GM23338 (cell line): ENCODE measurements at regions not wholly inside any gene's neighbourhood (a gene's known extent, or its start where the extent isn't known, plus 50 kb on each side); places are given as distances from the start of the nearest gene placed in this dataset.

Experiments used
- ATAC-seq: fragments of 200-7000 bp; cut with Tn5 transposase; 3 replicates; pipeline ENCODE4 v1.9.1; 2020
- DNase-seq: peaks from one replicate; pipeline ENCODE4 v3.0.0-alpha.2; 2015; ENCODE audit warnings: low spot score
- H2AFZ ChIP-seq: fragments of 200-600 bp; sonication (generic); 2 replicates; pipeline ENCODE4 v1.8.0; 2016; ENCODE audit warnings: antibody characterized with exemption, mild to moderate bottlenecking, moderate library complexity
- H3F3A ChIP-seq: fragments of 200-600 bp; sonication (generic); replicated peaks from 2 replicates; pipeline ENCODE4 v1.8.0; 2017; ENCODE audit warnings: antibody characterized with exemption, mixed run types, low read depth
- H3K27ac ChIP-seq: fragments of 200-600 bp; sonication (generic); 2 replicates; pipeline ENCODE4 v1.6.1; 2016; ENCODE audit warnings: low read depth
- H3K27me3 ChIP-seq: fragments of 200-600 bp; sonication (generic); 2 replicates; pipeline ENCODE4 v1.8.0; 2016; ENCODE audit warnings: mild to moderate bottlenecking, mixed run types, moderate library complexity; ENCODE audit not compliant: insufficient read depth
- H3K36me3 ChIP-seq: fragments of 200-600 bp; sonication (generic); 2 replicates; pipeline ENCODE4 v1.8.0; 2016; ENCODE audit warnings: mild to moderate bottlenecking; ENCODE audit not compliant: insufficient read depth
- H3K4me1 ChIP-seq: fragments of 200-600 bp; sonication (generic); 2 replicates; pipeline ENCODE4 v1.8.0; 2016; ENCODE audit warnings: mild to moderate bottlenecking, moderate library complexity; ENCODE audit not compliant: insufficient read depth
- H3K4me2 ChIP-seq: fragments of 200-600 bp; sonication (generic); 2 replicates; pipeline ENCODE4 v1.7.1; 2017; ENCODE audit warnings: mixed run types
- H3K4me3 ChIP-seq: fragments of 200-600 bp; sonication (generic); 2 replicates; pipeline ENCODE4 v1.6.1; 2016; ENCODE audit warnings: mixed run types
- H3K79me2 ChIP-seq: fragments of 200-600 bp; sonication (generic); replicated peaks from 2 replicates; pipeline ENCODE4 v1.8.0; 2017; ENCODE audit warnings: mild to moderate bottlenecking; ENCODE audit not compliant: insufficient read depth
- H3K9me2 ChIP-seq: fragments of 200-600 bp; sonication (generic); 2 replicates; pipeline ENCODE4 v1.8.0; 2017; ENCODE audit not compliant: insufficient read depth
- H4K20me1 ChIP-seq: fragments of 200-600 bp; sonication (generic); replicated peaks from 2 replicates; pipeline ENCODE4 v1.8.0; 2017; ENCODE audit warnings: mild to moderate bottlenecking; ENCODE audit not compliant: insufficient read depth
- H3K27ac Mint-ChIP-seq: 2 replicates; pipeline ENCODE4 v1.8.0; 2020; ENCODE audit warnings: inconsistent platforms, mild to moderate bottlenecking, moderate library complexity, mixed read lengths
- H3K27me3 Mint-ChIP-seq: 3 replicates; pipeline ENCODE4 v1.8.0; 2022; ENCODE audit warnings: low read depth, mild to moderate bottlenecking, moderate library complexity, mixed read lengths, inconsistent platforms; ENCODE audit not compliant: insufficient read depth, poor library complexity
- H3K36me3 Mint-ChIP-seq: 3 replicates; pipeline ENCODE4 v1.8.0; 2021; ENCODE audit warnings: low read depth, mild to moderate bottlenecking, inconsistent platforms, moderate library complexity, mixed read lengths
- H3K4me1 Mint-ChIP-seq: 3 replicates; pipeline ENCODE4 v1.8.0; 2020; ENCODE audit warnings: mild to moderate bottlenecking, inconsistent platforms, mixed read lengths
- H3K4me3 Mint-ChIP-seq: 3 replicates; pipeline ENCODE4 v1.8.0; 2021; ENCODE audit warnings: moderate library complexity, mild to moderate bottlenecking, inconsistent platforms, mixed read lengths
- H3K9me3 Mint-ChIP-seq: 3 replicates; pipeline ENCODE4 v1.8.0; 2020; ENCODE audit warnings: moderate library complexity, mild to moderate bottlenecking, inconsistent platforms, mixed read lengths
- CREB1 ChIP-seq: fragments of 250-450 bp; sonication (Bioruptor Pico); IDR thresholded peaks from 2 replicates; pipeline ENCODE4 v1.5.0; 2020; ENCODE audit warnings: low read depth, mild to moderate bottlenecking, moderate library complexity
- CTCF ChIP-seq, 2 experiments: fragments of 200-600 bp in 1 of 2; sonication (generic) in 1 of 2; conservative IDR thresholded peaks; 2 replicates each; pipeline versions ENCODE4 v1.5.1 to v1.6.1; 2016 to 2017; ENCODE audit warnings: antibody characterized with exemption in 2 of 2, low read depth in 2 of 2, mild to moderate bottlenecking in 2 of 2, moderate library complexity in 1 of 2
- EZH2 ChIP-seq: fragments of 200-600 bp; sonication (generic); IDR thresholded peaks from one replicate; pipeline ENCODE4 v1.8.0; 2017; ENCODE audit warnings: antibody characterized with exemption, mild to moderate bottlenecking, low read depth; ENCODE audit not compliant: unreplicated experiment
- EZH2phosphoT487 ChIP-seq: fragments of 200-600 bp; sonication (generic); IDR thresholded peaks from one replicate; pipeline ENCODE4 v1.8.1; 2018; ENCODE audit warnings: antibody characterized with exemption; ENCODE audit not compliant: unreplicated experiment
- NANOG ChIP-seq: IDR thresholded peaks from 2 replicates; pipeline ENCODE4 v1.6.1; 2016; ENCODE audit warnings: antibody characterized with exemption, borderline replicate concordance
- POLR2AphosphoS5 ChIP-seq: IDR thresholded peaks from 2 replicates; pipeline ENCODE4 v1.6.1; 2016; ENCODE audit warnings: antibody characterized with exemption, low read depth
- STAT1 ChIP-seq: IDR thresholded peaks from one replicate; pipeline ENCODE4 v1.6.1; 2016; ENCODE audit warnings: antibody characterized with exemption; ENCODE audit not compliant: unreplicated experiment
- ZNF331 ChIP-seq: fragments of 250-450 bp; sonication (Bioruptor Pico); IDR thresholded peaks from 2 replicates; pipeline ENCODE4 v1.5.0; 2020; ENCODE audit warnings: low read depth, mild to moderate bottlenecking, moderate library complexity
- TF ChIP-seq, protein P1 (sequence below): IDR thresholded peaks from 2 replicates; pipeline ENCODE4 v1.6.1; 2016; ENCODE audit warnings: antibody characterized with exemption

DNA sequence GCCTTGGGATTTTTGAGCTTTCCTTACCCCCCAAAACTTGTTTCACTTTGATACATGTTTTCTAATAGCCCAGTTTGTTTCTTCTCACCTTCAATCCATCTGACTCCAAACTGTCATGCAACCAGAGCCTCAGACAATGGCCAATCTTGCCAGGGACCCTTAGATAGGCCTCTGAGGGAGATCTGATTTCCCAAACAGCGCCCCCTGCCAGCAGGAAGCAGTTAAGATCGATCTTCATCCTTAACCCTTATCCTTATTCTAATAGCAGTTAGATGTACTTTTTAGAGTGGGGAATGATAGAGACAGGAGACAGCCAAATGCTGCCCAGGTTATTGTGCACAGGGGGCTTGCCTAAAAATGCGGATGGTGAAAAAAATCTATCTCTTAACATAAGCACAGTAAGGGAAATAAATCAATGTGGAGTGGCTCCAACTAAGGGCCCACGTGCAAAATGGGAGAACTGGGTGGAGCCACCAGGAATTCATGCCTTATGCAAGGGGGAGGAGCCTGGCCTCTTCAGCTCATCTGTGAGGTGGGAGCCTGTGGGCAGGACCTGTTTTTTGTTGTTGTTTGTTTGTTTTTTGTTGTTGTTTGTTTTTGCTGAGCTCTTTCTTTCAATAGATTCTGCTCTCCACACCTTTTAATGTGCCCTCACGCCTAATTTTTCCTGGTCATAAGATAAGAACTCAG lies 833.6 kb upstream of the AGA start:
- no peak overlapping the region for H3K4me2 ChIP-seq
- no peaks in the 10 kb centered on the region for H3K4me1 ChIP-seq
- peak; percentile 87 for ATAC-seq
- Mint-ChIP-seq H3K9me3 (no peaks in the 10 kb centered on the region; the same call in 2 of the 3 replicates), H3K36me3 (no peaks in the 10 kb centered on the region), H3K4me1 (peaks cover 4% of the 10 kb centered on the region; the same call in 2 of the 3 replicates), H3K27me3 (peaks cover 2% of the 10 kb centered on the region), H3K27ac (no peak overlapping the region), H3K4me3 (no peak overlapping the region)
- DNase-seq: peak; percentile 74
- H3K79me2 ChIP-seq: no peaks in the 10 kb centered on the region
- no peak overlapping the region for H2AFZ ChIP-seq
- H3K27ac ChIP-seq: no peak overlapping the region
- no peaks in the 10 kb centered on the region for H3F3A ChIP-seq
- no peaks in the 10 kb centered on the region for H3K36me3 ChIP-seq
- H3K27me3 ChIP-seq: no peaks in the 10 kb centered on the region
- H3K9me2 ChIP-seq: no peaks in the 10 kb centered on the region
- no peak for TF ChIP-seq NANOG
- TF ChIP-seq CTCF (conservative IDR thresholded peaks at IDR 0.05; ENCODE audit: low read depth in 2 of 2): peak; percentile 75 to 86
- H4K20me1 ChIP-seq: no peaks in the 10 kb centered on the region
- no peak overlapping the region for H3K4me3 ChIP-seq

DNA sequence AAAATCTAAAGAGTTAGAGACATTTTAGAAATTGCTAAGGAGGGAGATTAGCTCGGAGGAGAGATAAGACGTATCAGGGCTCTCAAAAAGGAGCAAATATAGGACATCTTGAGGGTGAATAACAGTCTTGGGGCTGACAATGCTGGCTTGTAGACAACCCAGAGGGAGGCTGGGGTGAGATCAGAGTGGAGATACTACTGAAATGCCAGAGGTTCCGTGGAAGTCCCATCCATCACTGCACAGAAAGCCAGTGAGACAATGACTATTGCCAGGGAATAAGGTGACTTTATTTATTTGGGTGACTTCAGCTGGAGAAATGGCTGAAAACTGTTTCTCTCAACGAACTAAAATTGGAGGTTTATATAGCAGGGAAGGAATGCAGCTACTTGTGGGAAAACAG lies 838.1 kb upstream of the AGA start:
- no peaks in the 10 kb centered on the region for H3K9me2 ChIP-seq
- H3K4me3 ChIP-seq: no peak overlapping the region
- H3K9me3 Mint-ChIP-seq: no peaks in the 10 kb centered on the region; the same call in 2 of the 3 replicates
- no peaks in the 10 kb centered on the region for H4K20me1 ChIP-seq
- H3K4me1 Mint-ChIP-seq: peaks cover 3% of the 10 kb centered on the region; the same call in 2 of the 3 replicates
- no peaks in the 10 kb centered on the region for H3F3A ChIP-seq
- no peak overlapping the region for H3K4me2 ChIP-seq
- H3K27ac Mint-ChIP-seq: no peak overlapping the region
- ATAC-seq: no peak
- no peaks in the 10 kb centered on the region for H3K79me2 ChIP-seq
- H3K4me3 Mint-ChIP-seq: no peak overlapping the region
- H3K36me3 ChIP-seq: no peaks in the 10 kb centered on the region
- TF ChIP-seq, protein P1, sequence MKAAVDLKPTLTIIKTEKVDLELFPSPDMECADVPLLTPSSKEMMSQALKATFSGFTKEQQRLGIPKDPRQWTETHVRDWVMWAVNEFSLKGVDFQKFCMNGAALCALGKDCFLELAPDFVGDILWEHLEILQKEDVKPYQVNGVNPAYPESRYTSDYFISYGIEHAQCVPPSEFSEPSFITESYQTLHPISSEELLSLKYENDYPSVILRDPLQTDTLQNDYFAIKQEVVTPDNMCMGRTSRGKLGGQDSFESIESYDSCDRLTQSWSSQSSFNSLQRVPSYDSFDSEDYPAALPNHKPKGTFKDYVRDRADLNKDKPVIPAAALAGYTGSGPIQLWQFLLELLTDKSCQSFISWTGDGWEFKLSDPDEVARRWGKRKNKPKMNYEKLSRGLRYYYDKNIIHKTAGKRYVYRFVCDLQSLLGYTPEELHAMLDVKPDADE: no peak
- TF ChIP-seq STAT1 (no peak), ZNF331 (CRISPR knock-in tag) (no peak), NANOG (no peak), EZH2 (no peak), CREB1 (CRISPR knock-in tag) (no peak), EZH2phosphoT487 (no peak), POLR2AphosphoS5 (no peak)
- DNase-seq: no peak
- H3K4me1 ChIP-seq: no peaks in the 10 kb centered on the region
- H2AFZ ChIP-seq: peak overlapping the region; percentile 8; the same call in 1 of the 2 replicates
- no peaks in the 10 kb centered on the region for H3K27me3 Mint-ChIP-seq
- no peak overlapping the region for H3K27ac ChIP-seq
- H3K27me3 ChIP-seq: no peaks in the 10 kb centered on the region
- no peaks in the 10 kb centered on the region for H3K36me3 Mint-ChIP-seq
